ENCODE measurements at regions not wholly inside any gene's neighbourhood (a gene's known extent, or its start where the extent isn't known, plus 50 kb on each side); places are given as distances from the start of the nearest gene placed in this dataset.
A peak's percentile ranks its signal among the peaks of the same experiment; 100 is the strongest.
"Not testable (repeated sequence)": the region's sequence is repeated elsewhere in the genome, so short reads cannot be mapped to it uniquely, and the experiment has no call there.

DNA sequence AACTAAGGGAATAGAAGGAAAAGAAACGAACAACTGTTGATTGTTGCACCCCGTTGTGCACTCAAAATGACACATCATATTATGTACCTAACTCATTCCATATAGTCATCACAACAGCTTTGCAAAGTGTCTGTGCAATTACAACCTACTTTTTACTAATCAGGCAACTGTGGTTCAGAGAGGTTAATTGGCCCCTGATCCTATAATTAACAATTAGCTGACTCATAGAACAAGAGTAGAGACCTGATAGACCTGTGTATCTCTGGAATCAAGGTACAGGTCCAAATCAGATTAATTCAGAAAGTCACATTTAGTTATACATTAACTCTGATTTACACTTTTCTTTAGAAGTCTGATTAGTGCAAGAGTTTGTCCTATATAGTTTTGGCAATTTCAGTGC is 122.5 kb upstream of the CDK13 start:
- TF ChIP-seq, protein P1, sequence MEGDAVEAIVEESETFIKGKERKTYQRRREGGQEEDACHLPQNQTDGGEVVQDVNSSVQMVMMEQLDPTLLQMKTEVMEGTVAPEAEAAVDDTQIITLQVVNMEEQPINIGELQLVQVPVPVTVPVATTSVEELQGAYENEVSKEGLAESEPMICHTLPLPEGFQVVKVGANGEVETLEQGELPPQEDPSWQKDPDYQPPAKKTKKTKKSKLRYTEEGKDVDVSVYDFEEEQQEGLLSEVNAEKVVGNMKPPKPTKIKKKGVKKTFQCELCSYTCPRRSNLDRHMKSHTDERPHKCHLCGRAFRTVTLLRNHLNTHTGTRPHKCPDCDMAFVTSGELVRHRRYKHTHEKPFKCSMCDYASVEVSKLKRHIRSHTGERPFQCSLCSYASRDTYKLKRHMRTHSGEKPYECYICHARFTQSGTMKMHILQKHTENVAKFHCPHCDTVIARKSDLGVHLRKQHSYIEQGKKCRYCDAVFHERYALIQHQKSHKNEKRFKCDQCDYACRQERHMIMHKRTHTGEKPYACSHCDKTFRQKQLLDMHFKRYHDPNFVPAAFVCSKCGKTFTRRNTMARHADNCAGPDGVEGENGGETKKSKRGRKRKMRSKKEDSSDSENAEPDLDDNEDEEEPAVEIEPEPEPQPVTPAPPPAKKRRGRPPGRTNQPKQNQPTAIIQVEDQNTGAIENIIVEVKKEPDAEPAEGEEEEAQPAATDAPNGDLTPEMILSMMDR (IDR thresholded peaks at IDR 0.05) = no peak
- H3K4me3 ChIP-seq = no peak overlapping the region
- no peaks in the 10 kb centered on the region for H3K9me3 ChIP-seq
- H3K27ac ChIP-seq = no peak overlapping the region
- DNase-seq (ENCODE audit: low spot score in 2 of 2) = no peak
- peaks cover 7% of the 10 kb centered on the region for H3K27me3 ChIP-seq
- H3K36me3 ChIP-seq = no peaks in the 10 kb centered on the region
- no peaks in the 10 kb centered on the region for H3K4me1 ChIP-seq
- intact Hi-C loops (cut with DNase I) = no loop called here

DNA sequence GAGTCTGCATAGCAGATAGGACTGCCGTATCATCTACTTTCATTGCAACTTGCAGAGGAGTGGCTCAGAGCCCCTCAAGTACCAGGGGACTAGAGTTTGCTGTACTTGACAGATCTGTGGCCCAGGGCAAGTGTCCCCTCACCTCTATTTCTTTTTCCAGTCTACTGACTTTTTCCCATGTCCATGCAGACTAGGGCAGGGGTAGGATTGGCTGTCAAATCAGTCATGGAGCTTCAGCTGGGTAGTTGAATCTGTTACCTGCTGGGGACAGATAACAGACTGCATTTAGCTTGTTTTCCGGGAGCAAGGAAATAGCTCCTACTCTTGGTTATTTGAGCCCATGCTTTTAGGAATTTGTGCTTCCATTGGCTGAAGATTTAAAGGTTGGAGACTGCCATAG is 121.0 kb upstream of the CDK13 start:
- intact Hi-C loops (cut with DNase I) = no loop called here

DNA sequence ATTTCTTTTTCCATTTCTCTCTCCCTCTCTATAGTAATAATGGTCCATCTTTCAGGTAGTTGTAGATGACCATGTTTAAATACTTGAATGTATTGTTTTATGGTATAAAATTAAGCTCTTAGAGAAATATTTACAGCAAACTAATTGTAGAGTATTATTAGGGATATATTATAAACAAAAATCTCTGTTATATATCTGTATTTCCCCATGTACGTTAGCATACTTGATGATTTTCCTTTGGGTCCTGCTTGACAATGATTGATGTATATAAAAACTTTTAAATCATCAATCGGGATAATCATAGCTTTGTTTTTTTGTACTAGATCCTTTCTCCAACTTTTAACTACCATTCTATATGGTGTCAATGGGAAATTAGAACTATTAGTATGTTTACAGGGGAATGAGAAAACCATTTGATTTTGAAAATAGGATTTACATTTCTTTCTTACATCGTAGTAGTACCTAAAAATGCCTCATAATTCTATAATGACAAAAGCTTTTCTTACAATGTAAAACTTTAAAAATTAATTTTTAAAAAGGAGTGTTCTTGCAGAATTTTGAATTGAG is 117.5 kb upstream of the CDK13 start:
- H3K4me1 ChIP-seq = no peaks in the 10 kb centered on the region
- H3K27ac ChIP-seq = no peak overlapping the region
- H3K4me3 ChIP-seq = peak overlapping the region; percentile 58 to 62
- no peak for DNase-seq (ENCODE audit: low spot score in 2 of 2)
- intact Hi-C loops (cut with DNase I) = no loop called here
- no peaks in the 10 kb centered on the region for H3K36me3 ChIP-seq
- TF ChIP-seq, protein P1 (IDR thresholded peaks at IDR 0.05) = no peak
- H3K9me3 ChIP-seq = no peaks in the 10 kb centered on the region
- peaks cover 7% of the 10 kb centered on the region for H3K27me3 ChIP-seq

More for the DNA sequence above, 121.0 kb upstream of the CDK13 start:
- H3K27me3 ChIP-seq = peaks cover 7% of the 10 kb centered on the region
- DNase-seq (ENCODE audit: low spot score in 2 of 2) = no peak
- H3K27ac ChIP-seq = no peak overlapping the region
- no peaks in the 10 kb centered on the region for H3K36me3 ChIP-seq
- TF ChIP-seq, protein P1 (IDR thresholded peaks at IDR 0.05) = no peak
- H3K4me1 ChIP-seq = no peaks in the 10 kb centered on the region
- no peak overlapping the region for H3K4me3 ChIP-seq
- H3K9me3 ChIP-seq = no peaks in the 10 kb centered on the region

DNA sequence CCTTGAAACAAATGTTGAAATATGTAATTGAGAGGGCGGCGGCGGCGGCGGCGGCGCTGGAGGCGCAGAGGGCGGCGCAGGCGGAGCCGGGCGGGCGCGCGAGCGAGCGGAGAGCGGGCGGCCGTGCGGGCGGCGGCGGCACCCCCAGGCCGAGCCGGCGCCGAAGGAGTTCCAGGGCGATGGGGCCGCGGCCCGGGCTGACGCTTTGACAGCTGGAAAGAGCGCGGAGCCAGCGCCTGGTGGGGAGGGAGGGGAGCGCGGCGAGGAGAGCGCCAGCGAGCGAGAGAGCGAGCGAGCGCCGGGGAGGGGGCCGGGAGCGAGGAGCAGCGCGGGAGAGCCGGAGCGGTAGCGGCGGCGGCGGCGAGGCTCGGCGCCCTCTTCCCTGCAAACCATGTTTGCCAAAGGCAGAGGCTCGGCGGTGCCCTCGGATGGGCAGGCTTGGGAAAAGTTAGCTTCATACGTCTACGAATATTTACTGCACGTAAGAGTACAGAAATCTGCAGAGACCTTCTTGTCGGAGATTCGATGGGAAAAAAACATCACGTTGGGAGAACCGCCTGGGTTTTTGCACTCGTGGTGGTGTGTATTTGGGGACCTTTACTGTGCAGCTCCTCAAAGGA is 116.8 kb upstream of the CDK13 start:
- H3K9me3 ChIP-seq; H3K4me1 ChIP-seq; H3K27me3 ChIP-seq; H3K27ac ChIP-seq; H3K36me3 ChIP-seq; DNase-seq (ENCODE audit: low spot score in 2 of 2); intact Hi-C loops (cut with DNase I): not testable (repeated sequence)
- peak overlapping the region; percentile 58 to 62 for H3K4me3 ChIP-seq

DNA sequence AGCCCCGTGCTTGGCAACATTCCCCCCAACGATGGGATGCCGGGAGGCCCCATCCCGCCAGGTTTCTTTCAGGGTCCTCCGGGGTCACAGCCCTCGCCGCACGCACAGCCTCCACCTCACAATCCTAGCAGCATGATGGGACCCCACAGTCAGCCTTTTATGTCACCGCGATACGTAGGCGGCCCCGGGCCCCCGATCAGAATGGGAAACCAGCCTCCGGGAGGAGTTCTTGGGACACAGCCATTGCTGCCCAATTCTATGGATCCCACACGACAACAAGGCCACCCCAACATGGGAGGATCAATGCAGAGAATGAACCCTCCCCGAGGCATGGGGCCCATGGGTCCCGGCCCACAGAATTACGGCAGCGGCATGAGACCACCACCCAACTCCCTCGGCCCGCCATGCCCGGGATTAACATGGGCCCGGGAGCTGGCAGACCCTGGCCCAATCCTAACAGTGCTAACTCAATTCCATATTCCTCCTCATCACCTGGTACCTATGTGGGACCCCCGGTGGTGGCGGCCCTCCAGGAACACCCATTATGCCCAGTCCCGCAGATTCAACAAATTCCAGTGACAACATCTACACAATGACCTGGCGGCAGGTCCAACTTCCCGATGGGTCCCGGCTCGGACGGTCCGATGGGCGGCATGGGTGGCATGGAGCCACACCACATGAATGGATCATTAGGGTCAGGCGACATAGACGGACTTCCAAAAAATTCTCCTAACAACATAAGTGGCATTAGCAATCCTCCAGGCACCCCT is 116.0 kb upstream of the CDK13 start:
- H3K36me3 ChIP-seq; H3K27me3 ChIP-seq; H3K4me1 ChIP-seq; intact Hi-C loops (cut with DNase I); H3K9me3 ChIP-seq; H3K27ac ChIP-seq; DNase-seq (ENCODE audit: low spot score in 2 of 2): not testable (repeated sequence)
- H3K4me3 ChIP-seq = peak overlapping the region in 1 of 2 donors; percentile 62

DNA sequence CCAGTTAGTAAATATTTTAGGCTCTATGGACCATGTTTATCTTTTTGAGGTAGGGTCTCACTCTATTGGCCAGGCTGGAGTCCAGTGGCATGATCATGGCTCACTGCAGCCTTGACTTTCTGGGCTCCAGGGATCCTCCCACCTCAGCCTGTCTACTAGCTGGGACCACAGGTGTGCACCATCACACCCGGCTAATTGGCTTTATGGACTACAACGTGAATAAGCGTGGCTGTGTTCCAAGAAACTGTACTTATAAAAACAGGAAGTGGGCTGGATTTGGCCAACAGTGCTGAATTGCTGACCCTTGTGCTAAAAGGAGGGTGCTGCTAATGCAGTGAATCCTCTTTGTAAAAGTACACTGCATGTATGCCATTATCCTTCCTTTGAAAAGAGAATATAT is 111.7 kb upstream of the CDK13 start:
- Histone ChIP-seq H3K9me3 (no peaks in the 10 kb centered on the region), H3K36me3 (no peaks in the 10 kb centered on the region), H3K4me1 (no peaks in the 10 kb centered on the region), H3K4me3 (no peak overlapping the region), H3K27ac (no peak overlapping the region), H3K27me3 (no peaks in the 10 kb centered on the region)
- no peak for DNase-seq (ENCODE audit: low spot score in 2 of 2)
- TF ChIP-seq, protein P1 (IDR thresholded peaks at IDR 0.05) = no peak
- intact Hi-C loops (cut with DNase I) = no loop called here
